NOMO-1 treated with DMSO at 0.1 percent for 48 hours (cell line): ENCODE measurements at regions not wholly inside any gene's neighbourhood (a gene's known extent, or its start where the extent isn't known, plus 50 kb on each side); places are given as distances from the start of the nearest gene placed in this dataset.
A peak's percentile ranks its signal among the peaks of the same experiment; 100 is the strongest.

Experiments
- DNase-seq: peaks from one replicate; lab custom pipeline; 2025; ENCODE audit not compliant: unreplicated experiment; lab: John Stamatoyannopoulos, UW

DNA sequence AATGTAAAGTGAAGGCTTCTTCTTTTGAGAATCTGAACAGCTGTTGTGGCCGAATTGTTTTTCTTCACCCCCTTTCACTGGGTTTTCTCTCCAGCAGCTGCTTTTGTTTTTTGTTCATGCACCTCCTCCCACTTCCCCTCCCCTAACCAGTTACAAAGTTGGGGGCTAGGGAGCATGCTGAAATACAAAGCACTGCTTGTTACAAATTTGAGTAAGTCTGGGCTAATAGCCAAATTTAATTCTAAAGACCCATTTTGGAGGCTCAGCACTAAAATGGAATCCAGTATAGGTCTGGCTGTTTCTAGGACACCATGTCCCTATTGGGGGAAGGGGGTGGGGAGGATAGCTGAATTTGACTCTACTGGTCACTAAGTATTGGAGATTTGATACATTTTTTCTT lies 89.2 kb upstream of the GPM6B start:
- no peak for DNase-seq

GRCh38 chrX:13903405-13903804 lies 86.5 kb upstream of the GPM6B start:
- no peak for DNase-seq

- no peak for DNase-seq
Observed at GRCh38 chrX:13902406-13902805, 85.5 kb upstream of the GPM6B start.

DNA sequence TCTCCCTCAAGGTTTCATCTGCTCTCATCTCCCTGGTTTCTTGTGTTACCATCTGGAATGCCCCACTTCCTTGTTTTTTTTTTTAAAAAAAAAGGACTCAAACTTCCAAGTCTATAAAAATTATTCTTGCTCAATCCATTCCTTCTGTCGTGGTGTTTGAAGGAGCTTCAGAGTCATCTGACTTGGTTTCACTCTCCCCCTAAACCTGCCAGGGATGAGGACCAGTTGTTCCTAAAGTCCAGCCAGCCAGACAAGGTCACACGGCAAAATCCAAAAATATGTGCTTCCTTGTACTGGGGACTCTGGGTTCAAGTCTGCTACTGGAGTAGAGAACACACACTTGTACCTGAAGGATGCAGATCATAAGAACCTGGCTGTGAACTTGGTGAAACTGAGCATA lies 84.5 kb upstream of the GPM6B start:
- DNase-seq: no peak

DNA sequence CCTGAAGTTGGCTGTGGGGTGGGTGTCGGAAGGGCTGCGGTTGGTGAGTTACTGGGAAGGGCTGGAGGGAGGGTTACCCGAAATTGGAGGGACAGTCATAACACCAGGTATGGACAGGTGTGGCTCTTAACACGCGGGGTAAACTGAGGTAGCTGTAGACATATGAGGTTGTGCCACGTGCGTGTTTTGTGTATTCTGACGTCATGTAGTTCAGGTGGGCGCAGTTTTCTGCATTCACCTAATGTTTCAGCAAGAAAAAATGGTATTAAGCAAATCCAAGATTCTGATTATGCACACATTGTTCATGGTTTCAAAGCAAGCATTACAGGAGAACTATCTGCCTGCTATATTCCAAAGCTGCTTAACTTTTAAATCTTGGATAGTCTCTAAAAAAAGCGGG lies 83.5 kb upstream of the GPM6B start:
- DNase-seq: no peak

DNA sequence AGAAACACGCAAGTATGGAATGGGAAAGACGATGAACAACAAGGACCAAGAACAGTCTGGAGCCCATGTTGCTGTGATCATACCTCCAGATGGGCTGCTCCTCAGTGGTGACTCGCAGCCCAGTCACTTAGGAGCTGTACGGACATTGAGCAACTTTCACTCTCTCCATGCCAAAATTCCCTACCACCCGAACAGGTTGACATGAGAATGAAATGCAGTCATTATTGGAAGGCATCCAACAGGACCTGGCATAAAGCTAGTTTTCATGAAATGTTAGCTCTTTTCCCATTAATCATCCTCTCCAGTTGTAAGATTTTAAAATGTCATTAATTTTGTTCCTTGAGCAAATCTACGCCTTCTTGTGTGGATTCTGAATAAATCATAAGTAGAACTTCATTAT lies 82.7 kb upstream of the GPM6B start:
- DNase-seq: no peak

- DNase-seq: no peak
Observed at GRCh38 chrX:13898603-13899002, 81.7 kb upstream of the GPM6B start.

- peak; percentile 9 for DNase-seq
Observed at GRCh38 chrX:13898083-13898482, 81.2 kb upstream of the GPM6B start.

DNA sequence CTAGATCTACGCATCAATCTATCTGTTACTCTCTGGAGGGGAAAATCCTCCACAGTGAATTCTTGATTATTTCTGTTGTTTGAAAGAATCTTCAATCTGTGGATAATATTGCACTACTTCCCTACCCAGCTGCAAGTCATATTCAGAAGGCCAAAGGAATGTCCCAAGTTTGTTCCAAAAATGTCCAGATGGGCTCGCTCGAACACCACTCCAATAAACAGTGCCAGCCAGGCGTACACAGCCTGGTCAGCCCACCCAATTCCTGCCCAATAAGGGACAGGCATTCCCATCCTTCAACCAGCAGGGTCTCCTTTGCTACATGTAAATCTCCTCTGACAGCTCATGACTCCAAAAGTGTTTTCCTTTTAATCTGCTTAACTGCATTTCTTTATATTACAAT lies 80.7 kb upstream of the GPM6B start:
- DNase-seq: no peak

DNA sequence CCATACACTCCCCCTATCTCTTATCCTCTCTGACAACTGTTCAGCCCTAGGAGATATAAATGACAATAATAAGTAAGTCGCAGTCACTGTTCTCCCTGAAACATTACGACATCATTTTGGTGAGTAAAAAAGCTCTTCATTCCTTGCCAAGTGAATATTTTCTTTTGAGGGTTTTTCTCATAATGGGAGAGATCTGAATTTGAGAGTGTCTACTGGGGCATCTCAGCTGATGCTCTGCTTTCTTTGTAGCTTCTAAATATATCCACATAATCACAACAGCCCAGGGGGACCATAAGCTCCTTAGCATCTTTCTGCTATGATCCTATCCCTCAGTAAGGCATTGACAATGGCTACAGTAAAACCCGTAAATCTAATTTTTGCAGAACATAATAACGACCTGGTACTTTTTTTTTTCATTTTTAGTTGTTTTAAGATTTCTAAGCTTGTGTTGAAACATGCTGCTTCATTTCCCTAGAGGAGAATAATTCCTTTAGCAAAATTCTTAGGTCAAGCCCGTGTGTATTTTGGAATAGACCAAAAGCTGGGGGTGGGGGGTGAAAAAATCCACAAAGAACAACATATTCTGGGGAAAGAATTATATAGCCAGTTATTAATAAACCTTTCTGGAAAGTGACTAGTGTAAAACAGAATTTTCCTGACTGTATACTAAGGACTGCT lies 78.1 kb upstream of the GPM6B start:
- no peak for DNase-seq

- DNase-seq: no peak
Observed at GRCh38 chrX:13893826-13894225, 76.9 kb upstream of the GPM6B start.

GRCh38 chrX:13892856-13893255 lies 76.0 kb upstream of the GPM6B start:
- no peak for DNase-seq

DNA sequence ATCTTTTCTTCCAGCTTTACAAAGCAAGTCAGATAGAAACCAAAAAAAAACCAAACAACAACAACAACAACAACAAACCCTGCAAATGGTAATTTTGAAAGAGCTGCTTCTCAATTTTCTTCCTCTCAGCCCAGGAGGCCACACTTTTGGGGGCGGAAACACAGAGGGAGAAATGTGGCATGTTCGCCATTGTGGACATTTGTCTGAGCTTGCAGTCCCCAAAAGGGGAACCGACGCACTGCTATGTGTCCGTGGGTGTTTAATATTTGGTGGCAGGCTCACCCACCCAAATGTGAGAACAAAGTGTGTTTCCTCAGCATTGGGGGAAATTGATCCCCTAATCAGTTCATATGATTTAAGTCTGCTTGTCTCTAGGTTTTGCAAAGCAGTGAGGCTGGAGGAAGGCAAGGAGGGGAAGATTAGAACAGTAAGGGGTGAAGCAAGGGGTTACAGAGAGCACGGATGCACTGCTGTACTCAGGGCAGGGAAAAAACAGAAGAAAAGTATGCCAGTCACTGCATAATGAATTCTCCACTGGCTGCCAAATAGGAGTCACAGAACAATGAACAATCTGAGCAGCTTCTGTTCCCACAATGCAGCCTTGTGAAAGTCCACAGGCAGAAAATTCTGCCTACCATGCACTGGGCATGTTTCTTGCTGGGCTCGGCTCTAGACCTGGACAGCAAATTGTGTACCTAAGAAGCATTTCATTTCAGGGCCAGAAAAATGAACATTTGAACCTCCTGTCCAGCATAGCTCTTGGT lies 74.7 kb upstream of the GPM6B start:
- DNase-seq: peak; percentile 20

- no peak for DNase-seq
Observed at GRCh38 chrX:13890806-13891205, 73.9 kb upstream of the GPM6B start.

DNA sequence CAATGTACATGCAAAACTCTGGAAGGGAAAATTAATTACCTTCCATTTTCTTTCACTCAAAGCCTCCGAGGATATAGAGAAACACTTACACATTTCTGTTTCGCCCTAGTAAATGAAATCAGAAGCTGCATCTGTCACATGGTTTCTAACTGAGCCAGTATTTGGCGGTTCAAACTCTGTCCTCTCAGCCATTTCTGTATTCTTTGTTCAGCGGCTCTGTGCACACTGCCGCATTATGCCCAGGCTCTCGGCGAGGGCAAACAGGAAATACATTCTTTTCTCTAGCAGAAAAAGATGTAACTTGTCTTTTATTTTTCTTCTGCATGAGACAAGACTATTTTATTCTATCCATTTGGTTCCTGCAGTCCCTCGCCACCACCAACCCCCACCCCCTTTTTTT lies 71.4 kb upstream of the GPM6B start:
- DNase-seq: no peak

DNA sequence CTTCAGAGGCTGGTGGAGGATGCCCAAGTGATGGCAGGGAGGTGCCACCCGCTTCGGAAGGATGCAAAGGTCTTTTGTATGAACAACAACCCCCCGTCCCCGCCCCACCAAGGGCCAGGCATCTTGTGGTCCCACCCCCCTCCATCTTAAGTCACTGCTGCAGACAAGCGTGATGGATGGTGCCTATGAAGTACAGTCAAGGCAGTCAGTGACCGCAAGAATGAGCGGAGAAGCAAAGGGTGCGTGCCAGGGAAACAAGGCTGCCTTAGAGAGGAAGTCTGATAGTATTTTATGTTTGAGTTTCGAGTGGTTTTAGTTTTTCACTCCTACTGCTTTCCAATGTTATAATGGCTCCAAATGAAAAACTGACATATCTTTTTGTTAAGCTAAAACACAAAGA lies 68.7 kb upstream of the GPM6B start:
- DNase-seq: no peak

GRCh38 chrX:13876652-13877051 lies 59.8 kb upstream of the GPM6B start:
- no peak for DNase-seq

- DNase-seq: no peak
Observed at GRCh38 chrX:13875572-13875971, 58.7 kb upstream of the GPM6B start.

GRCh38 chrX:13868591-13868990 lies 51.7 kb upstream of the GPM6B start:
- no peak for DNase-seq
